Right atrium auricular region (tissue), 2 donors: ENCODE measurements at regions not wholly inside any gene's neighbourhood (a gene's known extent, or its start where the extent isn't known, plus 50 kb on each side); places are given as distances from the start of the nearest gene placed in this dataset.
"Not testable (repeated sequence)": the region's sequence is repeated elsewhere in the genome, so short reads cannot be mapped to it uniquely, and the experiment has no call there.

ENCODE experiments used
- DNase-seq: peaks from one replicate; pipeline ENCODE4 v3.0.0-alpha.2; 2019; ENCODE audit warnings: low spot score
- H3K27ac ChIP-seq, 2 donors: fragments of 200-600 bp; sonication (generic); 1 replicate in 1 of 2; 2 replicates in 1 of 2; pipeline ENCODE4 v1.5.1; 2016 to 2019
- H3K27me3 ChIP-seq, 2 donors: fragments of 200-600 bp; sonication (generic); one replicate each; pipeline versions ENCODE4 v1.5.1 to v1.6.0; 2017 to 2019
- H3K36me3 ChIP-seq: fragments of 200-600 bp; sonication (generic); one replicate; pipeline ENCODE4 v1.5.1; 2016
- H3K4me1 ChIP-seq, 2 donors: fragments of 200-600 bp; sonication (generic); one replicate each; pipeline versions ENCODE4 v1.5.1 to v1.6.0; 2017 to 2019
- H3K4me3 ChIP-seq, 2 donors: fragments of 200-600 bp; sonication (generic); 1 replicate in 1 of 2; 2 replicates in 1 of 2; pipeline ENCODE4 v1.5.1; 2017 to 2019; ENCODE audit warnings: mild to moderate bottlenecking in 1 of 2, moderate library complexity in 1 of 2
- H3K9me3 ChIP-seq, 2 donors: fragments of 200-600 bp; sonication (generic); one replicate each; pipeline ENCODE4 v1.5.1; 2019
- TF ChIP-seq, protein P1 (sequence below), 2 donors: fragments of 200-600 bp; sonication (generic); IDR thresholded peaks; one replicate each; pipeline ENCODE4 v1.5.1; 2019; ENCODE audit warnings: antibody characterized with exemption in 2 of 2

DNA sequence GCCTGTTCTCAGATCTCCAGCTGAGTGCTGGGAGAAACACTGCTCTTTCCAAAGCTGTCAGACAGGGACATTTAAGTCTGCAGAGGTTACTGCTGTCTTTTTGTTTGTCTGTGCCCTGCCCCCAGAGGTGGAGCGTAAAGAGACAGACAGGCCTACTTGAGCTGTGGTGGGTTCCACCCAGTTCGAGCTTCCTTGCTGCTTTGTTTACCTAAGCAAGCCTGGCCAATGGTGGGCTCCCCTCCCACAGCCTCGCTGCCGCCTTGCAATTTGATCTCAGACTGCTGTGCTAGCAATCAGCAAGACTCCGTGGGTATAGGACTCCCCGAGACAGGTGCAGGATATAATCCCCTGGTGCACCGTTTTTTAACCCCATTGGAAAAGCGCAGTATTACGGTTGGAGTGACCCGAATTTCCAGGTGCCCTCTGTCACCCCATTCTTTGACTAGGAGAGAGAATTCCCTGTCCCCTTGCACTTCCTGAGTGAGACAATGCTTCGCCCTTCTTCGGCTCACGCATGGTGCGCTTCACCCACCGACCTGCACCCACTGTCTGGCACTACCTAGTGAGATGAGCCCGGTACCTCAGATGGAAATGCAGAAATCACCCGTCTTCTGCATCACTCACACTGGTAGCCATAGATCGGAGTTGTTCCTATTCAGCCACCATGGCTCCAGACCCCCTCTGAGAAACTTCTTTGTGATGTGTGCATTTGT, 650.3 kb upstream of the ALG10B start:
- no peaks in the 10 kb centered on the region for H3K27me3 ChIP-seq
- DNase-seq = no peak
- TF ChIP-seq, protein P1, sequence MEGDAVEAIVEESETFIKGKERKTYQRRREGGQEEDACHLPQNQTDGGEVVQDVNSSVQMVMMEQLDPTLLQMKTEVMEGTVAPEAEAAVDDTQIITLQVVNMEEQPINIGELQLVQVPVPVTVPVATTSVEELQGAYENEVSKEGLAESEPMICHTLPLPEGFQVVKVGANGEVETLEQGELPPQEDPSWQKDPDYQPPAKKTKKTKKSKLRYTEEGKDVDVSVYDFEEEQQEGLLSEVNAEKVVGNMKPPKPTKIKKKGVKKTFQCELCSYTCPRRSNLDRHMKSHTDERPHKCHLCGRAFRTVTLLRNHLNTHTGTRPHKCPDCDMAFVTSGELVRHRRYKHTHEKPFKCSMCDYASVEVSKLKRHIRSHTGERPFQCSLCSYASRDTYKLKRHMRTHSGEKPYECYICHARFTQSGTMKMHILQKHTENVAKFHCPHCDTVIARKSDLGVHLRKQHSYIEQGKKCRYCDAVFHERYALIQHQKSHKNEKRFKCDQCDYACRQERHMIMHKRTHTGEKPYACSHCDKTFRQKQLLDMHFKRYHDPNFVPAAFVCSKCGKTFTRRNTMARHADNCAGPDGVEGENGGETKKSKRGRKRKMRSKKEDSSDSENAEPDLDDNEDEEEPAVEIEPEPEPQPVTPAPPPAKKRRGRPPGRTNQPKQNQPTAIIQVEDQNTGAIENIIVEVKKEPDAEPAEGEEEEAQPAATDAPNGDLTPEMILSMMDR (IDR thresholded peaks at IDR 0.05) = no peak
- no peaks in the 10 kb centered on the region for H3K4me1 ChIP-seq
- H3K27ac ChIP-seq = no peak overlapping the region
- no peaks in the 10 kb centered on the region for H3K36me3 ChIP-seq
- H3K4me3 ChIP-seq = no peak overlapping the region
- no peaks in the 10 kb centered on the region for H3K9me3 ChIP-seq

DNA sequence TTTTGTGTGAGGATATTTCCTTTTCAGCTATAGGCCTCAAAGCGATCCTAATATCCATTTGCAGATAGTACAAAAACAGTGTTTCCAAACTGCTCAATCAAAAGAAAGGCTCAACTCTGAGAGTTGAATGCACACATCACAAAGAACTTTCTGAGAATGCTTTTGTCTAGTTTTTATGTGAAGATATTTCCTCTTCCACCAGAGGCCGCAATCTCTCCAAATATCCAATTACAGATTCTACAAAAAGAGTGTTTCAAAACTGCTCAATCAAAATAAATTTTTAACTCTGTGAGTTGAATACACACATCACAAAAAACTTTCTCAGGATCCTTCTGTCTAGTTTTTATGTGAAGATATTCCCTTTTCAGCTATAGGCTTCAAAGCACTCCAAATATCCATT, 648.0 kb upstream of the ALG10B start:
- not testable (repeated sequence) for H3K9me3 ChIP-seq, H3K36me3 ChIP-seq, H3K27ac ChIP-seq

DNA sequence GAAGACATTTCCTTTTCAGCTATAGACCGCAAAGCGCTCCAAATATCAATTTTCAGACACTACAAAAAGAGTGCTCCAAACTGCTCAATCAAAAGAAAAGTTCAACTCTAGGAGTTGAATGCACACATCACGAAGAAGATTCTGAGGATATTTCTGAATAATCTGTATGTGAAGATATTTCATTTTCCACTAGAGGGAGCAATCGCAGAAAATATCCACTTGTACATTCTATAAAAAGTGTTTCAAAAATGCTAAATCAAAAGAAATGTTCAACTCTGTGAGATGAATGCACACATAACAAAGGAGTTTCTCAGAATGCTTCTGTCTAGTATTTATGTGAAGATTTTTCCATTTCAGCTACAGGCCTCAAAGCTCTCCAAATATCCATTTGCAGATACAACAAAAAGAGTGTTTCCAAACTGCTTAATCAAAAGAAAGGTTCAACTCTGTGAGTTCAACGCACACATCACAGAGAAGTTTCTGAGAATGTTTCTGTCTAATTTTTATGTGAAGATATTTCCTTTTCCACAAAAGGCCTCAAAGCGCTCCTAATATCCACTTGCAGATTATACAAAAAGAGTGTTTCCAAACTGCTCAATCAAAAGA, 643.8 kb upstream of the ALG10B start:
- DNase-seq = no peak
- H3K27ac ChIP-seq = no peak overlapping the region
- no peaks in the 10 kb centered on the region for H3K27me3 ChIP-seq
- TF ChIP-seq, protein P1 (IDR thresholded peaks at IDR 0.05) = peak in 1 of 2 donors; percentile 30
- H3K4me1 ChIP-seq = no peaks in the 10 kb centered on the region
- no peaks in the 10 kb centered on the region for H3K9me3 ChIP-seq
- no peaks in the 10 kb centered on the region for H3K36me3 ChIP-seq
- H3K4me3 ChIP-seq = no peak overlapping the region

More for the DNA sequence above, 648.0 kb upstream of the ALG10B start:
- H3K4me1 ChIP-seq, DNase-seq, H3K27me3 ChIP-seq, H3K4me3 ChIP-seq: not testable (repeated sequence)

DNA sequence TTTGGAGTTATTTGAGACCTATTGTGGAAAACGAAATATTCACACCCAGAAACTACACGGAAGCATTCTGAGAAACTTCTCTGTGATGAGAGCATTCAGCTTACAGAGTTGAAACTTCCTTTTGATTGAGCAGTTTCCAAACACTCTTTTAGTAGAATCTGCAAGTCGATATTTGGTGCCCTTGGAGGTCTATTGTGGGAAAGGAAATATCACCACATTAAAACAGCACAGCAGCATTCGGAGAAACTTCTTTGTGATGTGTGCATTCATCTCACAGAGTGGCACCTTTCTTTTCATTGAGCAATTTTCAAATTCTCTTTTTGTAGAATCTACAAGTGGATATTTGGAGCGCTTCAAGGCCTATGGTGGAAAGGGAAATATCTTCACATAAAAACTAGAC, 595.7 kb upstream of the ALG10B start:
- no peak overlapping the region for H3K27ac ChIP-seq

DNA sequence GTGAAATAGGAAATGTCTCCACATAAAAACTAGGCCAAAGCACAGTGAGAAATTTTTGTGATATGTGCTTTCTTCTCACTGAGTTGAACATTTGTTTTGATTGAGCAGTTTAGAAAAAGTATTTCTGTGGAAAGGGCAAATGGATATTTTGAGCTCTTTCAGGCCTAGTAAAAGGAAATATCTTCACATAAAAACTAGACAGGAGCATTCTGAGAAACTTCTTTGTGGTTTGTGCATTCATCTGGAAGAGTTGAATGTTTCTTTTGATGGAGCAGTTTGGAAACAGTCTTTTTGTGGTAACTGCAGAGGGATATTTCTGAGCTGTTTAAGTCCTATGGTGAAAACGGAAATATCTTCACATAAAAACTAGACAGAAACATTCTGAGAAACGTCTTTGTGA, 582.7 kb upstream of the ALG10B start:
- no peaks in the 10 kb centered on the region for H3K4me1 ChIP-seq
- no peak for DNase-seq
- no peak overlapping the region for H3K27ac ChIP-seq
- H3K4me3 ChIP-seq = no peak overlapping the region
- H3K36me3 ChIP-seq = no peaks in the 10 kb centered on the region
- TF ChIP-seq, protein P1 (IDR thresholded peaks at IDR 0.05) = no peak
- no peaks in the 10 kb centered on the region for H3K27me3 ChIP-seq
- H3K9me3 ChIP-seq = peaks cover 0 to 53% of the 10 kb centered on the region in 2 donors

More for the DNA sequence above, 595.7 kb upstream of the ALG10B start:
- no peak for DNase-seq
- Histone ChIP-seq H3K4me3 (no peak overlapping the region), H3K27me3 (no peaks in the 10 kb centered on the region), H3K36me3 (no peaks in the 10 kb centered on the region), H3K4me1 (no peaks in the 10 kb centered on the region), H3K9me3 (peaks cover 0 to 7% of the 10 kb centered on the region in 2 donors)
- TF ChIP-seq, protein P1 (IDR thresholded peaks at IDR 0.05) = no peak
